GM20431 (cell line): ENCODE measurements at regions not wholly inside any gene's neighbourhood (a gene's known extent, or its start where the extent isn't known, plus 50 kb on each side); places are given as distances from the start of the nearest gene placed in this dataset.

ENCODE experiments used
- in situ Hi-C: fragments of 300-500 bp; cut with MseI, MboI; formaldehyde crosslinking; loops from one replicate; pipeline ENCODE4 v1.15.0; 2020; ENCODE audit warnings: low sequenced_read_pairs; ENCODE audit not compliant: unreplicated experiment

GRCh38 chr9:71594541-71594940, 173.8 kb downstream of the CEMIP2 start:
- in situ Hi-C loops: no loop called here

- in situ Hi-C loops: no loop called here
These were observed 175.9 kb downstream of the CEMIP2 start for GRCh38 chr9:71592400-71592799.

GRCh38 chr9:71590362-71590761, 178.0 kb downstream of the CEMIP2 start:
- in situ Hi-C loops: no loop called here

GRCh38 chr9:71589612-71590011, 178.7 kb downstream of the CEMIP2 start:
- in situ Hi-C loops: no loop called here

GRCh38 chr9:71587576-71588362, 180.5 kb downstream of the CEMIP2 start:
- in situ Hi-C loops: no loop called here

- in situ Hi-C loops: no loop called here
These were observed 184.5 kb downstream of the CEMIP2 start for GRCh38 chr9:71583792-71584191.

- in situ Hi-C loops: no loop called here
These were observed 186.0 kb downstream of the CEMIP2 start for GRCh38 chr9:71582347-71582746.

- in situ Hi-C loops: no loop called here
These were observed 187.2 kb downstream of the CEMIP2 start for GRCh38 chr9:71581101-71581500.

- in situ Hi-C loops: no loop called here
These were observed 197.1 kb downstream of the CEMIP2 start for GRCh38 chr9:71571186-71571585.

GRCh38 chr9:71567890-71568289, 200.4 kb downstream of the CEMIP2 start:
- in situ Hi-C loops: no loop called here

GRCh38 chr9:71562140-71562539, 206.2 kb downstream of the CEMIP2 start:
- in situ Hi-C loops: no loop called here

GRCh38 chr9:71557310-71557709, 211.0 kb downstream of the CEMIP2 start:
- in situ Hi-C loops: no loop called here

- in situ Hi-C loops: no loop called here
These were observed 215.8 kb downstream of the CEMIP2 start for GRCh38 chr9:71552480-71552879.

GRCh38 chr9:71549023-71549422, 219.3 kb downstream of the CEMIP2 start:
- in situ Hi-C loops: no loop called here

- in situ Hi-C loops: no loop called here
These were observed 223.8 kb downstream of the CEMIP2 start for GRCh38 chr9:71544464-71544863.

- in situ Hi-C loops: no loop called here
These were observed 226.9 kb downstream of the CEMIP2 start for GRCh38 chr9:71541436-71541835.

GRCh38 chr9:71524996-71525580, 243.2 kb downstream of the CEMIP2 start:
- in situ Hi-C loops: no loop called here

GRCh38 chr9:71524516-71524915, 243.8 kb downstream of the CEMIP2 start:
- in situ Hi-C loops: no loop called here

GRCh38 chr9:71521132-71521531, 247.2 kb downstream of the CEMIP2 start:
- in situ Hi-C loops: no loop called here

GRCh38 chr9:71519098-71519696, 249.1 kb downstream of the CEMIP2 start:
- in situ Hi-C loops: no loop called here

GRCh38 chr9:71518045-71518827, 250.1 kb downstream of the CEMIP2 start:
- in situ Hi-C loops: no loop called here
